Vagina (tissue), 2 donors: ENCODE measurements at regions not wholly inside any gene's neighbourhood (a gene's known extent, or its start where the extent isn't known, plus 50 kb on each side); places are given as distances from the start of the nearest gene placed in this dataset.

Experiments
- POLR2A ChIP-seq, 2 donors: fragments of 450-650 bp; IDR thresholded peaks; one replicate each; pipeline ENCODE4 v1.6.1; 2017; ENCODE audit warnings: antibody characterized with exemption in 2 of 2, mild to moderate bottlenecking in 2 of 2, moderate library complexity in 2 of 2
- POLR2AphosphoS5 ChIP-seq, 2 donors: sonication (generic); formaldehyde crosslinking; IDR thresholded peaks; one replicate each; pipeline ENCODE4 v1.9.0; 2017; ENCODE audit warnings: antibody characterized with exemption in 2 of 2, mild to moderate bottlenecking in 2 of 2, low read depth in 1 of 2; ENCODE audit not compliant: insufficient read depth in 1 of 2
- TF ChIP-seq, protein P1 (sequence below), 3 experiments: fragments of 450-650 bp in 2 of 3; fragments of 200-600 bp in 1 of 3; sonication (generic) in 1 of 3; IDR thresholded peaks; one replicate each; pipeline ENCODE4 v1.5.1; 2017 to 2019; ENCODE audit warnings: antibody characterized with exemption in 3 of 3, mild to moderate bottlenecking in 2 of 3, moderate library complexity in 2 of 3

DNA sequence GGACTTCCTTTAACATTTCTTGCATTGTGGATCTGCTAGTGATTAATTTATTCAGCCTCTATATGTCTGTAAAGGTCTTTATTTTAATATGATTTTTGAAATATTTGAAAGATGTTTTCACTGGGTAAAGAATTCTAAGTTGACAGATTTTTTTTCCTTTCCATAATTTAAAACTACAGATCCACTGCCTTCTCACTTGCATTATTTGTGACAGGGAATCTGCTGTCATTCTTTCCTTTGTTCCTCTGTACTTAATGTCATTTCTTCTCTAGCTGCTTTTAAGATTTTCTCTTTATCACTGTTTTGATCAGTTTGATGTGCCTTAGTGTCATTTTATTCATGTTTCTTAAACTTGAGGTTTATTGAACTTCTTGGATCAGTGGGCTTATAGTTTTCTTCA is 159.9 kb downstream of the CYB561 start:
- TF ChIP-seq POLR2AphosphoS5 (IDR thresholded peaks at IDR 0.05; ENCODE audit: insufficient read depth in 1 of 2, low read depth in 1 of 2) (no peak), POLR2A (IDR thresholded peaks at IDR 0.05) (no peak)
- TF ChIP-seq, protein P1, sequence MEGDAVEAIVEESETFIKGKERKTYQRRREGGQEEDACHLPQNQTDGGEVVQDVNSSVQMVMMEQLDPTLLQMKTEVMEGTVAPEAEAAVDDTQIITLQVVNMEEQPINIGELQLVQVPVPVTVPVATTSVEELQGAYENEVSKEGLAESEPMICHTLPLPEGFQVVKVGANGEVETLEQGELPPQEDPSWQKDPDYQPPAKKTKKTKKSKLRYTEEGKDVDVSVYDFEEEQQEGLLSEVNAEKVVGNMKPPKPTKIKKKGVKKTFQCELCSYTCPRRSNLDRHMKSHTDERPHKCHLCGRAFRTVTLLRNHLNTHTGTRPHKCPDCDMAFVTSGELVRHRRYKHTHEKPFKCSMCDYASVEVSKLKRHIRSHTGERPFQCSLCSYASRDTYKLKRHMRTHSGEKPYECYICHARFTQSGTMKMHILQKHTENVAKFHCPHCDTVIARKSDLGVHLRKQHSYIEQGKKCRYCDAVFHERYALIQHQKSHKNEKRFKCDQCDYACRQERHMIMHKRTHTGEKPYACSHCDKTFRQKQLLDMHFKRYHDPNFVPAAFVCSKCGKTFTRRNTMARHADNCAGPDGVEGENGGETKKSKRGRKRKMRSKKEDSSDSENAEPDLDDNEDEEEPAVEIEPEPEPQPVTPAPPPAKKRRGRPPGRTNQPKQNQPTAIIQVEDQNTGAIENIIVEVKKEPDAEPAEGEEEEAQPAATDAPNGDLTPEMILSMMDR (IDR thresholded peaks at IDR 0.05), result no peak
